Aorta (tissue), 5 donors: ENCODE measurements at regions not wholly inside any gene's neighbourhood (a gene's known extent, or its start where the extent isn't known, plus 50 kb on each side); places are given as distances from the start of the nearest gene placed in this dataset.

Source experiments
- ATAC-seq: fragments of 200-7000 bp; cut with Tn5 transposase; one replicate; pipeline ENCODE4 v1.9.1; 2022; ENCODE audit warnings: moderate library complexity; ENCODE audit not compliant: low FRiP score
- DNase-seq, 2 donors: peaks; one replicate each; pipeline ENCODE4 v3.0.0-alpha.2; 2020
- H3K27ac ChIP-seq, 2 donors: one replicate each; pipeline ENCODE4 v1.5.1; 2013; ENCODE audit warnings: low read length in 2 of 2, mild to moderate bottlenecking in 2 of 2, moderate library complexity in 2 of 2, control low read depth in 1 of 2, inconsistent platforms in 1 of 2, low read depth in 1 of 2
- H3K27me3 ChIP-seq, 2 donors: one replicate each; pipeline ENCODE4 v1.6.1; 2013; ENCODE audit warnings: control low read depth in 1 of 2, low read length in 1 of 2, mild to moderate bottlenecking in 1 of 2, moderate library complexity in 1 of 2; ENCODE audit not compliant: insufficient read depth in 2 of 2, control insufficient read depth in 1 of 2
- H3K36me3 ChIP-seq, 2 donors: one replicate each; pipeline ENCODE4 v1.6.1; 2013; ENCODE audit warnings: control low read depth in 1 of 2, low read length in 1 of 2, mild to moderate bottlenecking in 1 of 2; ENCODE audit not compliant: insufficient read depth in 2 of 2, control insufficient read depth in 1 of 2
- H3K4me1 ChIP-seq, 2 donors: one replicate each; pipeline ENCODE4 v1.6.1; 2013; ENCODE audit warnings: low read length in 2 of 2, control low read depth in 1 of 2, mild to moderate bottlenecking in 1 of 2, moderate library complexity in 1 of 2; ENCODE audit not compliant: insufficient read depth in 2 of 2, control insufficient read depth in 1 of 2
- H3K4me3 ChIP-seq, 2 donors: one replicate each; pipeline ENCODE4 v1.5.1; 2013; ENCODE audit warnings: low read length in 2 of 2, control low read depth in 1 of 2, mild to moderate bottlenecking in 1 of 2
- H3K9me3 ChIP-seq: one replicate; pipeline ENCODE4 v1.6.1; 2013; ENCODE audit warnings: mild to moderate bottlenecking, low read length; ENCODE audit not compliant: control insufficient read depth
- WGBS, 2 donors: extraction: QIAGEN DNeasy Blood & Tissue Kit; methylation state at CpG; one replicate each; pipeline ENCODE4 v1.1.7; 2013; 5-methylcytosine and 5-hydroxymethylcytosine counted together
- intact Hi-C, 2 donors: fragments of 100-400 bp; cut with DNase I; formaldehyde crosslinking; loops; one replicate each; pipeline versions ENCODE4 v1.14.2 to v1.15.0; 2022
- donor health status: healthy with polysubstance abuse.
- donor health status: Bipolar disorder and iron deficiency.
- donor health status: DM: no; HTN: no; CAD: no.
- donor health status: DM: no; HTN: no; CAD: no.
- donor health status: DM: yes; HTN: yes; CAD: no.

DNA sequence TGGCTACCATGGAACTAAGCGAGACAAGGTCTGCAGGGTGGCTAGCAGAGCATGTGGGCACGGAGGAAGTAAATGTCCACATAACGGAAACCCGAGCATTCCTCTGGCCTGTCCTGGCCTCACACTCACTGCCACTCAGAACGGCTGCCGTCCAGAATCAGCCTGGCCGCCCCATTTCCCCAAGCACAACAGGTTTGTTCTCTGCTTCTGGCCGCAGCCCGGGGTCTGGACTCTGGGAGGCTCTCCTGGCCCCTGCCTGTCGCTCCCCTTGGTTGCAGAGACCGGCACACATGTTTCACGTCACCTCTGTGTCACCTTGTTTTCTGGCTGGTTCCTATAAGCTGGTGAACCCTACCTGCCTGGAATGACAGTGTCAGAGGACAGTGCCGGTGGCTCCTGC, 69.3 kb downstream of the GLI2 start:
- Histone ChIP-seq H3K9me3 (no peaks in the 10 kb centered on the region), H3K4me3 (no peak overlapping the region), H3K27me3 (no peaks in the 10 kb centered on the region), H3K27ac (peak overlapping the region in 1 of 2 donors; percentile 22), H3K36me3 (no peaks in the 10 kb centered on the region), H3K4me1 (peaks cover 0 to 4% of the 10 kb centered on the region in 2 donors)
- no peak for DNase-seq
- intact Hi-C loops, result loop anchor here in 1 of 2 donors (5.0 kb wide), 1 partner anchor 112 kb away; no protein-coding TSS in a partner anchor
- 34 to 38% methylated on average over 13 of the region's 13 CpGs for WGBS, 2 donors
- ATAC-seq, result no peak

DNA sequence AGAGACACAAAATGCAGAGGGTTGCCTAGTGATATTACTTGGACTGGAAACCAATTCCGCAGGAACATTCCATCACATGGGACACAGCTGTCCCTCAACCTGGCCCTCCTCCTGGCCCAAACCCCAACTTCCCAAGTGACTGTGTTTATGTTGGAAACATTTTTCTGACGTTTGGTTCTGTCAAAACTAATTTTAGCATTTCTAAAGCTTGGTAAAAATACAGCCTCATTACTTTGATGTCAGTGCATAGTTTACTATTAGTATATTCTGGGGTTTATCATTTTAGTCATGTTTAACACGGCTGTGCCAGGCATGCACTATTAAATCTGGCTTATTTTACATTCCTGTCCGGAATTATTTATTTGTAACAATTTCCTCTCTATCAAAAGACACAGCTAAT, 69.9 kb downstream of the GLI2 start:
- no peak for DNase-seq
- intact Hi-C loops, result loop anchor here in 1 of 2 donors (5.0 kb wide), 1 partner anchor 112 kb away; no protein-coding TSS in a partner anchor
- H3K36me3 ChIP-seq, result no peaks in the 10 kb centered on the region
- H3K27ac ChIP-seq, result no peak overlapping the region
- WGBS, 2 donors, result 7% methylated on average over 4 of the region's 4 CpGs
- H3K4me1 ChIP-seq, result peaks cover 0 to 4% of the 10 kb centered on the region in 2 donors
- H3K9me3 ChIP-seq, result no peaks in the 10 kb centered on the region
- H3K27me3 ChIP-seq, result no peaks in the 10 kb centered on the region
- ATAC-seq, result no peak
- H3K4me3 ChIP-seq, result no peak overlapping the region

DNA sequence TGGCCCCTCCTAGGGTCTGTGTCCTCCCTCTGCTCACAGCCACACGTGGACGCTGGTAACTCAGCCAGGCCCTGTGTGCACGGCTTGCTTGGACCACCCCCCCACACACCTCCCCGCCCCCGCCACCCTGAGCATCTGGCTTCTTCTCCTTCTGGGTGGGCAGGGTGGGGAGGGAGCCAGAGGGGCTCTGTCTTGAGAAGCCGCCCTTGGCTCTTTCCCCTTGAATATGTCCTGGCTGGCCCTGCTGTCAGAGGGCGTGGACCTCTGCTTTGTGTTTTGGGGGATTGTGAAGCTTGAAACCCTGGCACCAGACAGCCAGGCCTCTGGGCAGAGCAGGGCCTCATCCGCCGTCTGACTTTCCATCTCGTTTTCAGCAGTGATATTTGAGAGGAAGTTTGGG, 72.1 kb downstream of the GLI2 start:
- intact Hi-C loops, result loop anchor here in 1 of 2 donors (5.0 kb wide), 1 partner anchor 110 kb away; no protein-coding TSS in a partner anchor
- H3K9me3 ChIP-seq, result no peaks in the 10 kb centered on the region
- H3K4me3 ChIP-seq, result no peak overlapping the region
- H3K27me3 ChIP-seq, result no peaks in the 10 kb centered on the region
- peaks cover 0 to 4% of the 10 kb centered on the region in 2 donors for H3K4me1 ChIP-seq
- DNase-seq, result no peak
- H3K27ac ChIP-seq, result no peak overlapping the region
- ATAC-seq, result no peak
- 68 to 78% methylated on average over 10 of the region's 10 CpGs for WGBS, 2 donors
- no peaks in the 10 kb centered on the region for H3K36me3 ChIP-seq

DNA sequence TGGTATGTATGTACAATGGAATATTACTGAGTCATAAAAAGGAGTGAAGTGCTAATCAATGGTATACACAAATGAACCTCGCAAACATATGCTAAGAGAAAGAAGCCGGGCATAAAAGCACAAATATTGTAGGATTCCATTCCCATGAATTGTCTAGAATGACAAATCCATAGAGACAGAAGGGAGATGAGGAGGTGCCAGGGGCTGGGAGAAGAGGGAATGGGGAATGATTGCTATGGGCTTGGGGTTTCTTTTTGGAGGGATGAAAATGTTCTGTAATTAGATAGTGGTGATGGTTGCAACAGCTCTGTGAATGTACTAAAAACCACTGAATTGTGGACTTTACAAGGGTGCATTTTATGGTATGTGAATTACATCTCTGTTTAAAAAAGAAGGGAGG, 73.5 kb downstream of the GLI2 start:
- Histone ChIP-seq H3K27ac (no peak overlapping the region), H3K9me3 (no peaks in the 10 kb centered on the region), H3K4me3 (no peak overlapping the region), H3K27me3 (no peaks in the 10 kb centered on the region), H3K4me1 (peaks cover 0 to 4% of the 10 kb centered on the region in 2 donors), H3K36me3 (no peaks in the 10 kb centered on the region)
- intact Hi-C loops, result loop anchor here in 1 of 2 donors (5.0 kb wide), 1 partner anchor 108 kb away; no protein-coding TSS in a partner anchor
- 95 to 97% methylated on average over 2 of the region's 2 CpGs for WGBS, 2 donors
- DNase-seq, result no peak
- ATAC-seq, result no peak

DNA sequence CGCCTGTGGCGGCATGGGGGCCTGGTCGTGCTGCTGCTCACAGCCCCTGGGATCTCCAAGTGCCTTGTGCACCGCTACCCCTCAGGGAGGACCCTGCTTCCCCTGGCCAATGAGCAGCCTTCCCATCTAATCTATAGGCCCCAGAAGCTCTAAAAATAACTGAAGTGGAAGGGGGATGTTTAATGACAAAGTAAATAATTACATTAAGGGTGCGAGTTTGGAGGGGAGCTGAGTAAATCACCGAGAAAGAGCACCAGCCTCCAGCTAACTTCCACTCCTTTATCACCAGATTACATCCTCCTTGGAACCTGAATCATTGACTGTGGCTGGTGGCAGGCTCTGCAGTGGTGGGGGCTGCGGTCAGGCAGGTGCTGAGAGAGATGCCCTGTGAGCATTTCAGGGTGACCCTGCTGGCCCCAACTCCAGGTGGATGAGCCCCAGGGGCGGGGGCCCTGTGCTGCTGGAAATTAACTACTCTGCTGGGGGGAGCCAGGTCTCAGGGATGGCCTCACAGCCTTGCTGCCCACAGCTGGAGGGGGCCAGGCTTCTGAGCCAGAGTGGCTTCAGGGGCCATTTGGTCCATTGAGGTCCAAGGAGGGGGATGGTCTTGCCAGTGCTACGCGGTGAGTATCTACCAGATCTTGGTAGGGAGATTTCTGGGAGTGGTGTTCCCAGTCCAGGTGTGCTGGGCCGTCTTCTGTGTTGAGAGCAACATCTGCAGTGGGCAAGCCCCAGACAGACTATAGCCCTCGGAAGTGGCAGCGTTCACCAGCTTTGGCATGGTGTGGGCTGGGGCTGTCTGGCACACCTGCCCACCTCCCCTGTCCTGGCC, 74.2 kb downstream of the GLI2 start:
- 92 to 93% methylated on average over 13 of the region's 13 CpGs for WGBS, 2 donors
- DNase-seq (no peak), ATAC-seq (no peak)
- Histone ChIP-seq H3K27me3 (no peaks in the 10 kb centered on the region), H3K4me1 (peaks cover 0 to 4% of the 10 kb centered on the region in 2 donors), H3K4me3 (no peak overlapping the region), H3K9me3 (no peaks in the 10 kb centered on the region), H3K36me3 (no peaks in the 10 kb centered on the region), H3K27ac (no peak overlapping the region)
- intact Hi-C loops, result loop anchor here in 1 of 2 donors (5.0 kb wide), 1 partner anchor 107 kb away; no protein-coding TSS in a partner anchor

DNA sequence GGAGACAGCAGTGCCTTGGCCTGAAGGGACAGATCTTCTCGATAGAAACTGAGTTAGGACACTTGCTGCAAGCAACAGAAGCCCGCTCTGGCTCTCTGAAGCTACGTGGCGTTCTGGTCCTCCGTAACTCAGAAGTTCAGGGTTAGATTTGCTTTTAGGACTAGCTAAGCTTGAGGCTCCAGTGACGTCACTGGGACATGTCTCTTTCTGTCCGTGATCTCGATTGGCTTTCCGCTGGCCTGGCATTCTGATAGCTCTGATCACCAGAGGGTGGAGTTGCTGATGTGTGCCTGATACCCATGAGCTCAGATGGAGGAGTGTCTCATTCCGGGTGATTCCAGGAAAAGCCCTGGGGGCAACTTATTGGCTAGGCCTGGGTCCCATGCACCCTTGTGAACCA, 75.0 kb downstream of the GLI2 start:
- intact Hi-C loops, result no loop called here
- peaks cover 0 to 4% of the 10 kb centered on the region in 2 donors for H3K4me1 ChIP-seq

DNA sequence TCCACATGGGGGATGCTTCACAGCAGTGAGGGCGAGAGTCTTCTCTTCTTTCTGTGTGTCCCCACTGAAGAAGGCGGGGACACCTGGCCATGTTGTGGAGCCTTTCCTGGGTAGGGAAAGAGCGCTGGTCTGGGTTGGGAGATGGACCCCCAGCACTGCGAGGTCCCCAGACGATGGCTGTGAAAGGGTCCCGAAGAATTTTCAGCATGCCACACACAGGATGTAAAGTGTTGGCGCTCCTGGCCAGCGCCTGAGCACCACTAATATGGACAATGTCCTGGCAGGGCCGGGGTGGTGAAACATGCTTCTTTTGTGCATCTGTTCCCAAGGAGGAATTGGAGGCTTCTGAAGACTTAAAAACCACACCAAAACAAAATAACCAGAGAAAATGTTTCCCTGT, 77.2 kb downstream of the GLI2 start:
- ATAC-seq, result no peak

More for the DNA sequence above, 75.0 kb downstream of the GLI2 start:
- DNase-seq (no peak), ATAC-seq (no peak)
- Histone ChIP-seq H3K27ac (no peak overlapping the region), H3K27me3 (no peaks in the 10 kb centered on the region), H3K4me3 (no peak overlapping the region), H3K9me3 (no peaks in the 10 kb centered on the region), H3K36me3 (no peaks in the 10 kb centered on the region)
- WGBS, 2 donors, result 96 to 97% methylated on average over 10 of the region's 10 CpGs

DNA sequence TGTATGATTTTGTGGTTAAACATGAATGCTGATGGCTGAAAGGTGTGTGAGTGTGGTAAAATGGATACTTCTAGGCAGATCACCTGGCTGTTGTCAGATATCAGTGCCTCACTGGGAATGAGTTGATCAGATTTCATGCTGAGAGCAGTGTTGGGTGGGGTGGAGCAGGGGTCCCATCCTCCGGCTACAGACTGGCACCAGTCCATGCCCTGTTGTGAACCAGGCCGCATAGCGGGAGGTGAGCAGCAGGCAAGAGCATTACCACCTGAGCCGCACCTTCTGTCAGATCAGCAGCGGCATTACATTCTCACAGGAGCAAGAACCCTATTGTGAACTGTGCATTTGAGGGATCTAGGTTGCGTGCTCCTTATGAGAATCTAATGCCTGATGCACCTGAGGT, 78.7 kb downstream of the GLI2 start:
- WGBS, 2 donors, result 97% methylated on average over 6 of the region's 6 CpGs
- no peaks in the 10 kb centered on the region for H3K4me1 ChIP-seq
- H3K9me3 ChIP-seq, result no peaks in the 10 kb centered on the region
- H3K4me3 ChIP-seq, result no peak overlapping the region
- ATAC-seq, result no peak
- intact Hi-C loops, result no loop called here
- no peaks in the 10 kb centered on the region for H3K36me3 ChIP-seq
- DNase-seq, result peak in 1 of 2 donors; percentile 33
- no peak overlapping the region for H3K27ac ChIP-seq
- no peaks in the 10 kb centered on the region for H3K27me3 ChIP-seq

More for the DNA sequence above, 77.2 kb downstream of the GLI2 start:
- Histone ChIP-seq H3K36me3 (no peaks in the 10 kb centered on the region), H3K9me3 (no peaks in the 10 kb centered on the region), H3K27ac (no peak overlapping the region), H3K4me3 (no peak overlapping the region), H3K4me1 (no peaks in the 10 kb centered on the region), H3K27me3 (no peaks in the 10 kb centered on the region)
- intact Hi-C loops, result no loop called here
- no peak for DNase-seq
- WGBS, 2 donors, result 95 to 97% methylated on average over 9 of the region's 9 CpGs

DNA sequence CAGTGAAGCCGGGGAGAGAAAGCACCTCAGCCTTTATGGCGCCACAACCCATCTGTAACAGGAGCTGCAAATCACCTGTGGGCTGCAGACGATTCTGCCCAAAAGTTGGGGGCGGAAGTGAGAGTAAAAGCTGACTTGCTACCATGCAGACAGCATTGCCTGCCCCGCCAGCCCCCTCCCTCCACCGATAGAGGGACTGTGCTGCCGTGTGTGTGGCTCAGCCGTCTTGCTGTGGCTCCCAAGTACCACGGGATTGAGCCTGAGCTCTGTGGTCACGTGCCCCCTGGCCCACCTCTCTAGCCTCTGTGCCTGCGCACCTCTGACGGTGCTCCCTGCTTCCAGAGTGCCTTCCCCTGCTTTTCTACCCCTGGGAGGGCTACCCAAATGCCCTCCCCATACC, 79.6 kb downstream of the GLI2 start:
- WGBS, 2 donors, result 95 to 96% methylated on average over 12 of the region's 12 CpGs
- H3K4me3 ChIP-seq, result no peak overlapping the region
- H3K4me1 ChIP-seq, result no peaks in the 10 kb centered on the region
- intact Hi-C loops, result no loop called here
- H3K9me3 ChIP-seq, result no peaks in the 10 kb centered on the region
- H3K27ac ChIP-seq, result no peak overlapping the region
- H3K27me3 ChIP-seq, result no peaks in the 10 kb centered on the region
- DNase-seq (peak in 1 of 2 donors; percentile 55), ATAC-seq (no peak)
- H3K36me3 ChIP-seq, result no peaks in the 10 kb centered on the region
